H9 (cell line): ENCODE measurements at regions not wholly inside any gene's neighbourhood (a gene's known extent, or its start where the extent isn't known, plus 50 kb on each side); places are given as distances from the start of the nearest gene placed in this dataset.

Experiments
- DNase-seq: peaks from one replicate; pipeline ENCODE4 v3.0.0-alpha.2; 2017
- H2AFZ ChIP-seq: one replicate; pipeline ENCODE4 v1.6.1; 2013; ENCODE audit warnings: mild to moderate bottlenecking, low read length, control low read depth, moderate library complexity
- H2AK5ac ChIP-seq: 2 replicates; pipeline ENCODE4 v1.6.1; 2013; ENCODE audit warnings: low read length, control low read depth, mixed read lengths; ENCODE audit not compliant: insufficient read length
- H2BK120ac ChIP-seq: one replicate; pipeline ENCODE4 v1.6.1; 2013; ENCODE audit warnings: low read depth, mild to moderate bottlenecking, low read length, control low read depth, inconsistent platforms; ENCODE audit not compliant: poor library complexity, severe bottlenecking
- H2BK12ac ChIP-seq: 2 replicates; pipeline ENCODE4 v1.6.1; 2013; ENCODE audit warnings: low read length, control low read depth, mixed read lengths, low read depth; ENCODE audit not compliant: insufficient read length
- H2BK15ac ChIP-seq: 2 replicates; pipeline ENCODE4 v1.6.1; 2013; ENCODE audit warnings: low read depth, low read length, control low read depth
- H2BK20ac ChIP-seq: one replicate; pipeline ENCODE4 v1.6.1; 2013; ENCODE audit warnings: low read depth, mild to moderate bottlenecking, low read length, control low read depth, inconsistent platforms; ENCODE audit not compliant: poor library complexity, severe bottlenecking
- H2BK5ac ChIP-seq: 2 replicates; pipeline ENCODE4 v1.6.1; 2013; ENCODE audit warnings: low read length, control low read depth, mixed read lengths; ENCODE audit not compliant: insufficient read length
- H3K14ac ChIP-seq: 2 replicates; pipeline ENCODE4 v1.6.1; 2013; ENCODE audit warnings: low read length, control low read depth; ENCODE audit not compliant: insufficient read depth
- H3K18ac ChIP-seq: 2 replicates; pipeline ENCODE4 v1.6.1; 2013; ENCODE audit warnings: low read depth, mild to moderate bottlenecking, mixed read lengths, low read length, control low read depth; ENCODE audit not compliant: insufficient read length
- H3K23ac ChIP-seq: 2 replicates; pipeline ENCODE4 v1.6.1; 2013; ENCODE audit warnings: low read length, control low read depth, mixed read lengths, low read depth; ENCODE audit not compliant: insufficient read length
- H3K23me2 ChIP-seq: 2 replicates; pipeline ENCODE4 v1.6.1; 2013; ENCODE audit warnings: low read depth, mild to moderate bottlenecking, mixed read lengths, low read length, control low read depth; ENCODE audit not compliant: insufficient read length, poor library complexity, severe bottlenecking
- H3K27ac ChIP-seq: 2 replicates; pipeline ENCODE4 v1.5.1; 2013; ENCODE audit warnings: low read length, control low read depth, mixed read lengths, low read depth; ENCODE audit not compliant: insufficient read length
- H3K27me3 ChIP-seq: 2 replicates; pipeline ENCODE4 v1.6.1; 2013; ENCODE audit warnings: low read length, control low read depth, inconsistent platforms; ENCODE audit not compliant: insufficient read depth
- H3K4ac ChIP-seq: 2 replicates; pipeline ENCODE4 v1.6.1; 2013; ENCODE audit warnings: low read depth, mild to moderate bottlenecking, control low read depth, inconsistent platforms, low read length, moderate library complexity
- H3K4me1 ChIP-seq: 2 replicates; pipeline ENCODE4 v1.6.1; 2013; ENCODE audit warnings: low read length, control low read depth, inconsistent platforms; ENCODE audit not compliant: insufficient read depth
- H3K4me2 ChIP-seq: 2 replicates; pipeline ENCODE4 v1.6.1; 2013; ENCODE audit warnings: low read length, control low read depth, mixed read lengths; ENCODE audit not compliant: insufficient read length, insufficient read depth
- H3K56ac ChIP-seq: 2 replicates; pipeline ENCODE4 v1.6.1; 2013; ENCODE audit warnings: low read depth, mild to moderate bottlenecking, mixed read lengths, low read length, control low read depth; ENCODE audit not compliant: insufficient read length
- H3K79me1 ChIP-seq: 2 replicates; pipeline ENCODE4 v1.6.1; 2013; ENCODE audit warnings: low read depth, mild to moderate bottlenecking, moderate library complexity, low read length, control low read depth, inconsistent platforms; ENCODE audit not compliant: insufficient read depth, poor library complexity, severe bottlenecking
- H3K79me2 ChIP-seq: 2 replicates; pipeline ENCODE4 v1.6.1; 2013; ENCODE audit warnings: low read length, control low read depth, inconsistent platforms; ENCODE audit not compliant: insufficient read depth
- H3K9ac ChIP-seq: 2 replicates; pipeline ENCODE4 v1.6.1; 2013; ENCODE audit warnings: low read length, control low read depth, mixed read lengths; ENCODE audit not compliant: insufficient read length; ENCODE audit errors: extremely low read depth
- H3K9me3 ChIP-seq: one replicate; pipeline ENCODE4 v1.6.1; 2013; ENCODE audit warnings: low read depth, low read length, inconsistent platforms; ENCODE audit not compliant: control insufficient read depth
- H3T11ph ChIP-seq: one replicate; pipeline ENCODE4 v1.6.1; 2013; ENCODE audit warnings: mild to moderate bottlenecking, low read length, control low read depth, inconsistent platforms
- H4K20me1 ChIP-seq: one replicate; pipeline ENCODE4 v1.6.1; 2013; ENCODE audit not compliant: control insufficient read depth, insufficient read length, insufficient read depth
- H4K5ac ChIP-seq: 2 replicates; pipeline ENCODE4 v1.6.1; 2013; ENCODE audit warnings: low read depth, mild to moderate bottlenecking, mixed read lengths, low read length, control low read depth; ENCODE audit not compliant: insufficient read length
- H4K8ac ChIP-seq: replicated peaks from 2 replicates; pipeline ENCODE4 v1.6.1; 2013; ENCODE audit warnings: low read length, control low read depth, mixed read lengths, low read depth; ENCODE audit not compliant: insufficient read length
- H4K91ac ChIP-seq: 2 replicates; pipeline ENCODE4 v1.6.1; 2013; ENCODE audit warnings: low read depth, mild to moderate bottlenecking, moderate library complexity, mixed read lengths, low read length, control low read depth; ENCODE audit not compliant: insufficient read length
- H3K27ac Mint-ChIP-seq, 3 experiments: 2 replicates in 2 of 3; 3 replicates in 1 of 3; pipeline ENCODE4 v1.8.0; 2020 to 2021; ENCODE audit warnings: mixed read lengths in 3 of 3, mild to moderate bottlenecking in 1 of 3, moderate library complexity in 1 of 3
- H3K27me3 Mint-ChIP-seq: 2 replicates; pipeline ENCODE4 v1.8.0; 2021; ENCODE audit warnings: low read depth, mild to moderate bottlenecking, moderate library complexity, mixed read lengths
- H3K36me3 Mint-ChIP-seq, 3 experiments: 2 replicates in 2 of 3; 3 replicates in 1 of 3; pipeline ENCODE4 v1.8.0; 2020 to 2021; ENCODE audit warnings: low read depth in 3 of 3, mixed read lengths in 3 of 3; ENCODE audit not compliant: insufficient read depth in 1 of 3
- H3K4me1 Mint-ChIP-seq, 2 experiments: 2 replicates each; pipeline ENCODE4 v1.8.0; 2020; ENCODE audit warnings: mixed read lengths in 2 of 2
- H3K4me3 Mint-ChIP-seq, 2 experiments: 2 replicates in 1 of 2; 3 replicates in 1 of 2; pipeline ENCODE4 v1.8.0; 2020 to 2021; ENCODE audit warnings: mild to moderate bottlenecking in 2 of 2, mixed read lengths in 2 of 2, moderate library complexity in 1 of 2
- H3K9me3 Mint-ChIP-seq, 2 experiments: 2 replicates in 1 of 2; 3 replicates in 1 of 2; pipeline ENCODE4 v1.8.0; 2020; ENCODE audit warnings: mild to moderate bottlenecking in 2 of 2, mixed read lengths in 2 of 2, moderate library complexity in 1 of 2
- CTCF ChIP-seq: fragments of 200-600 bp; sonication (generic); conservative IDR thresholded peaks from 3 replicates; pipeline ENCODE4 v1.8.0; 2021; ENCODE audit warnings: antibody characterized with exemption, mild to moderate bottlenecking
- WGBS: extraction: QIAGEN DNeasy Blood & Tissue Kit; methylation state at CpG from one replicate; pipeline ENCODE4 v1.1.7; 2013; ENCODE audit warnings: missing lambda C conversion rate, low lambda C conversion rate, mixed read lengths; ENCODE audit not compliant: insufficient read length; ENCODE audit errors: extremely low coverage; 5-methylcytosine and 5-hydroxymethylcytosine counted together

- H3K4me2 ChIP-seq, result no peak overlapping the region
- no peak overlapping the region for H2BK5ac ChIP-seq
- H4K8ac ChIP-seq, result no peak overlapping the region
- H4K5ac ChIP-seq, result no peak overlapping the region
- H2BK120ac ChIP-seq, result no peak overlapping the region
- H3K18ac ChIP-seq, result no peak overlapping the region
- H2BK15ac ChIP-seq, result no peak overlapping the region
- no peak for DNase-seq
- no peak overlapping the region for H3K27ac ChIP-seq
- no peaks in the 10 kb centered on the region for H3K9me3 Mint-ChIP-seq
- H3K27ac Mint-ChIP-seq, result no peak overlapping the region
- H4K20me1 ChIP-seq, result no peaks in the 10 kb centered on the region
- H3K79me1 ChIP-seq, result no peaks in the 10 kb centered on the region
- H3K4me3 Mint-ChIP-seq, result no peak overlapping the region
- no peak overlapping the region for H3K56ac ChIP-seq
- H3K9ac ChIP-seq, result no peak overlapping the region
- H3T11ph ChIP-seq, result no peak overlapping the region
- no peak overlapping the region for H2BK20ac ChIP-seq
- no peak overlapping the region for H3K14ac ChIP-seq
- no peak overlapping the region for H2AK5ac ChIP-seq
- no peaks in the 10 kb centered on the region for H3K27me3 Mint-ChIP-seq
- H3K4me1 Mint-ChIP-seq, result peaks cover 4% of the 10 kb centered on the region in 2 experiments
- no peaks in the 10 kb centered on the region for H3K23me2 ChIP-seq
- no peak overlapping the region for H3K4ac ChIP-seq
- no peaks in the 10 kb centered on the region for H3K9me3 ChIP-seq
- no peaks in the 10 kb centered on the region for H3K79me2 ChIP-seq
- no peak overlapping the region for H3K23ac ChIP-seq
- H4K91ac ChIP-seq, result no peak overlapping the region
- no peaks in the 10 kb centered on the region for H3K4me1 ChIP-seq
- no peak overlapping the region for H2BK12ac ChIP-seq
- TF ChIP-seq CTCF, result no peak
- no peaks in the 10 kb centered on the region for H3K36me3 Mint-ChIP-seq
- WGBS, result no CpG with 5 or more reads among the region's 4 CpGs
- H2AFZ ChIP-seq, result no peak overlapping the region
- H3K27me3 ChIP-seq, result no peaks in the 10 kb centered on the region
These were observed 101.6 kb upstream of the KRAS start for GRCh38 chr12:25352083-25352918.
